HAP-1 (cell line): ENCODE measurements at regions not wholly inside any gene's neighbourhood (a gene's known extent, or its start where the extent isn't known, plus 50 kb on each side); places are given as distances from the start of the nearest gene placed in this dataset.

Experiments used
- DNase-seq, 2 experiments: peaks; one replicate each; pipeline ENCODE4 v3.0.0-alpha.2; 2016 to 2020; ENCODE audit warnings: low spot score in 2 of 2
- H3K27me3 ChIP-seq: fragments of 250-450 bp; sonication (Bioruptor Pico); 2 replicates; pipeline ENCODE4 v1.5.1; 2020; ENCODE audit warnings: low read depth, mild to moderate bottlenecking, moderate library complexity
- H3K36me3 ChIP-seq: fragments of 250-450 bp; sonication (Bioruptor Pico); replicated peaks from 2 replicates; pipeline ENCODE4 v1.5.1; 2020; ENCODE audit warnings: mild to moderate bottlenecking
- H3K4me1 ChIP-seq: fragments of 250-450 bp; sonication (Bioruptor Pico); 2 replicates; pipeline ENCODE4 v1.5.1; 2020; ENCODE audit warnings: mild to moderate bottlenecking
- H3K4me3 ChIP-seq: fragments of 250-450 bp; sonication (Bioruptor Pico); 2 replicates; pipeline ENCODE4 v1.5.1; 2020; ENCODE audit warnings: mild to moderate bottlenecking, moderate library complexity
- H3K9me3 ChIP-seq: fragments of 250-450 bp; sonication (Bioruptor Pico); 2 replicates; pipeline ENCODE4 v1.5.1; 2020; ENCODE audit warnings: mild to moderate bottlenecking, moderate library complexity
- in situ Hi-C: fragments of 300-500 bp; cut with MboI; formaldehyde crosslinking; loops from 3 replicates; pipeline ENCODE4 v1.14.3; 2020; ENCODE audit warnings: low sequenced_read_pairs, inconsistent platforms, mixed read lengths

DNA sequence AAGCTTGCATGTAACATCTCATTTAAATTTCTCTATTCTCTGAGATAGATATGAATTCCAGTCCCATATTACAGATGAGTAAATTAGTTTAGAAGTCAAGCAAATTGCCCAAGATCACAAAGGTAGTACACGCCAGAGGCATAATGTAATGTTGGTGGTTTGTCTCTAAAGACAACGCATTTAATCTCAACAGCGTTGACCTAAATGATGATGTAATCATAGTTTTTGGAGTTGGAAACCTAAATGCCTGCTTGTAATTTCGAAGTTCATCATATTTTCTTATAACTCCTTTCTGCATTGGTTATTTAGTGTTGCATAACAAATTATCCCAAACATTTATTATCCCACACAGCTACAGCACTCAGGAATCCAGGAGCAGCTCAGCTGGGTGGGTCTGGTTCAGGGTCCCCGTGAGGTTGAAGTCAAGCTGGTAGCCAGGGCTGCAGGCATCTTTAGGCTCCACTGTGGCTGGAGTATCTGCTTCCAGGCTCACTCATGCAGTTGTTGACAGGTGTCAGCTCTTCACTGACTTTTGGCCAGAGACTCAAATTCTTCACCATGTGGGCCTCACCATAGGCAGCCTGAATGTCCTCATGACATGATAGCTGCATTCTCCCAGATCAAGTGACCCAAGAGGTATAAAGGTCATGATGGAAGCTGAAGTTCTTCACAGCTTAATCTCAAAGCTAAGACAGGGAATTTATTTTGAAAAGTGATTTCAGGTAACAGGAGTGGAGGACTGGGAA lies 122.0 kb upstream of the SPTLC3 start:
- DNase-seq, result no peak
- in situ Hi-C loops, result no loop called here
- Histone ChIP-seq H3K27me3 (no peaks in the 10 kb centered on the region), H3K4me3 (no peak overlapping the region), H3K9me3 (no peaks in the 10 kb centered on the region), H3K36me3 (no peaks in the 10 kb centered on the region), H3K4me1 (0 out of 2 replicates have a peak, but pooled peaks cover 2% of the 10 kb centered on the region)

DNA sequence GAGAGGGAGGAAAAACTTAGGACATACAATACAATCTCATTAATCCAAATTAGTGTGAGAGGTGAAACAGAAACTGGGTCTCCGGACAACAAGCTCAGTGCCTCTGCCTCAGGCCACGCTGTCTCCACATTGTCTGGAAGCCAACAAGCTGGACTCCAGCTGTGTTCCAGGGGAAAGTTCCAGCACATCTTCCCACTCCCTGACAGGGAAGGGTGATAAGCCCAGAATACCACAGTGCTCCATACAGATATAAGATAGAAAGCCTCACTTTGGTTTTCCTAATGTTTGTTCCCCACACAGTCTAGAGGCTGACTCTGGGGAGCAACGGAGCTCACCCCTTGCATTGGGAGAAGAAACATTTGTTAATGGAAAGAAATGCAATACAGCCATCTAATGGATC lies 117.1 kb upstream of the SPTLC3 start:
- 0 out of 2 replicates have a peak, but pooled peaks cover under 1% of the 10 kb centered on the region for H3K4me1 ChIP-seq
- no peak for DNase-seq
- H3K4me3 ChIP-seq, result no peak overlapping the region
- H3K9me3 ChIP-seq, result no peaks in the 10 kb centered on the region
- no peaks in the 10 kb centered on the region for H3K27me3 ChIP-seq
- in situ Hi-C loops, result no loop called here
- no peaks in the 10 kb centered on the region for H3K36me3 ChIP-seq

DNA sequence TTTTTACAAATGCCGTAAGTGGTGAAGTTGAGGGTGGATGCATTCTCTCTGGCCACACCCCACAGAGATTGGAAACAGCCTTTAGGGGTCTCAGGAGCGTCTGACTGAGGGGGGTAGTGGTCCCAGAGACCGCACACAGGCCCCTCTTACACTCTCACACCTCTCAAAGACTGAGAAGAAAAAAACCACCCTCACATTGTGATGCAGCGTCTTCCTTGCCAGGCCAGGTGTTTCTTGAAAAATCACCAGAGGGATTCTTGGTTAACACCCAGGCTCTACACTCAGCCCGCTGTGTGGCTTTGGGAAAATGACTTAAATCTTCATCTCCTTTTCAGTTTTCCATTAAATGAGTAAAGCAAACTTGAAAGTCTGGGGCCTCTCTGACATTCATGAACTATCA lies 115.8 kb upstream of the SPTLC3 start:
- no peak for DNase-seq
- no peaks in the 10 kb centered on the region for H3K27me3 ChIP-seq
- in situ Hi-C loops, result no loop called here
- no peak overlapping the region for H3K4me3 ChIP-seq
- H3K4me1 ChIP-seq, result no peaks in the 10 kb centered on the region
- no peaks in the 10 kb centered on the region for H3K9me3 ChIP-seq
- no peaks in the 10 kb centered on the region for H3K36me3 ChIP-seq

DNA sequence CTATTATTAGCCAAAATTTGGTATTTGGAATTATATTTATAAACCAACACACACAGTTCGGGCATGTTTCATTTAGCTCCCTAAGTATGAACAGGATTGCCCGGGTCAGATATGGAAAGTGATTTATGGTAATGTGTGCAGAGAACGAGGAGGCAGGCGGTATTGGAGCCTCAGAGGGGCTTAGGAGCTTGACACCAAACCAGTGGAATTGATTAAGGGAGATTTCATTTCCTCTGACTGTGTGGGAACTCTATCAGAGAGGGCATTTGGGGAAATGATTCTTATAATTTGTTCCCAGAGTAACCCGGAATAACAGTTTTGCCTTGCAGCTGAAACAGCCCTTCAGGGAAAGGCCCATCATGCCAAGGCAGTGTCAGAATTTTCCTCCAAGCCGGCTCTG lies 115.1 kb upstream of the SPTLC3 start:
- no peak for DNase-seq
- no peaks in the 10 kb centered on the region for H3K4me1 ChIP-seq
- no peaks in the 10 kb centered on the region for H3K27me3 ChIP-seq
- H3K9me3 ChIP-seq, result no peaks in the 10 kb centered on the region
- H3K36me3 ChIP-seq, result no peaks in the 10 kb centered on the region
- in situ Hi-C loops, result no loop called here
- no peak overlapping the region for H3K4me3 ChIP-seq

DNA sequence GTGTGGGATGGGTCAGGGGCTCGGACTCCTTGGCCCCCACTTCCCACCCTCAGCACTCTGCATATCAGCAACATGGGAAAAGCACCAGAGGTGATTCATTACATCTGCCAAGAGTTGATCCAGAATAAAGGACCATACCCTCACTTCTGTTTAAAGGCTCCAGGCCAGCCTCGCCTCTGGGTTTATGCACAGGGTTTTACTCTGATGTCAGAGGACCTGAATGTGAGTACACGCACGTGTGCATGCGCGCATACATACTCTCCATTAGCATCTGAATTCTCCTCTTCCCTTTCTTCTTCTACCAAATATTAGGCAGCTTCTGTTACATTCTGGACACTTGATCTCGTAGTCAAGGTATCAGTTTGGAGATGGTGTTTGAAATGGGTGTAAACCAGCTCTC lies 114.7 kb upstream of the SPTLC3 start:
- Histone ChIP-seq H3K4me1 (no peaks in the 10 kb centered on the region), H3K9me3 (no peaks in the 10 kb centered on the region)
- in situ Hi-C loops, result no loop called here

DNA sequence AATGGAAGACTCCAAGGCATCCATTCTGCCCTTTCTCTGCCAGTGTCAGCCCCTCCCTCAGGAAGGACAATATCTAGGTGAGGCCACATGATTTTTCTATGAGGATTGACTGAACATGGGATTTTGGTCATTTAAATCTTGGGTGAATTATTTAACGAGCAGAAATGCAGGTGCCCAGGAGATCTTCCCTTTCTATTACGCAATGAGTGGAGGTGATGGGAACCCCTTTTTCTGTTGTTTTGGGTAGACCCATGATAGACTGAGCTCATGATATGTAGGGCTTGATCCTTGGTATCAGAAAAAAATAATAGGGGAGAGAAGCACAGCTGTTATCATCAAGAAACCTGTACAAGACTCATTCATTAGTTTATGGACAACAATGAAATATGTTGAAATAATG lies 112.6 kb upstream of the SPTLC3 start:
- H3K4me1 ChIP-seq, result no peaks in the 10 kb centered on the region
- H3K4me3 ChIP-seq, result no peak overlapping the region
- DNase-seq, result no peak
- no peaks in the 10 kb centered on the region for H3K36me3 ChIP-seq
- no peaks in the 10 kb centered on the region for H3K27me3 ChIP-seq
- no peaks in the 10 kb centered on the region for H3K9me3 ChIP-seq
- in situ Hi-C loops, result no loop called here

More for the DNA sequence above, 114.7 kb upstream of the SPTLC3 start:
- Histone ChIP-seq H3K4me3 (no peak overlapping the region), H3K36me3 (no peaks in the 10 kb centered on the region), H3K27me3 (no peaks in the 10 kb centered on the region)
- no peak for DNase-seq

DNA sequence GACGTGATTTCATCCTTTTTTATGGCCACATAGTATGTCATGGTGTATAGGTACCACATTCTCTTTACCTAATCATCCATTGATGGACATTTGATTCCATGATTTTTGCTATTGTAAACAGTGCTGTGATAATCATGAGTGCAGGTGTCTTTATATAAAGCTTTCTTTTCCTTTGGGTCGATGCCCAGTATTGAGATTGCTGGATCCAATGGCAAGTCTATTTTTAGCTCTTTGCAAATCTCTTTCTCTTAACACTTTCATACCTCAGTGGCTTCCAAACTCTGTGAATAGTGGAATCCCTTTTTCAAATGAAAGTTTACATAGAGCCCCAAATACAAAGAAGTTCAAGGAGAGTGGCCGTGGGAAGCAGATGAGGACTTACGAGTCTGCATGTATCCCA lies 105.8 kb upstream of the SPTLC3 start:
- H3K27me3 ChIP-seq, result no peaks in the 10 kb centered on the region
- in situ Hi-C loops, result no loop called here
- H3K9me3 ChIP-seq, result no peaks in the 10 kb centered on the region
- H3K36me3 ChIP-seq, result no peaks in the 10 kb centered on the region
- H3K4me1 ChIP-seq, result no peaks in the 10 kb centered on the region
- H3K4me3 ChIP-seq, result no peak overlapping the region
- DNase-seq, result no peak

DNA sequence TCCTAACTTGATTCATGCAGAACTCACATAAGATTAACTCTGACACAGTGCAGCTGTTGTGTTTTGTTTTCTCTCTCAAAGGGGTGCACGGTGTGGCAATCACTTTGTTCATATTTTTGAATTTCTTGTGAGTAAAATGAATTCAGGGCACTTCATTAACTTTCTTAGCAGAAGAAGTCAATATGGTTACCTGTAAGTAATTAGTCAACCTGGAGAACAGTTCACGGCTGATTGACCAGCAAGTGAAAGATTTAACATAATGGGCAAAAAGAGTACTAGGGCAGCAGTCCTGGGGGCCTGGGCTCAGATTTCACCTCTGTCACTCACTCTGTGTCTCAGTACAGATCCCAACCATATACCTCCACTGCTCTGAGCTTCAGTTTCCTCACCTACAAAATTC lies 102.4 kb upstream of the SPTLC3 start:
- H3K36me3 ChIP-seq, result no peaks in the 10 kb centered on the region
- in situ Hi-C loops, result no loop called here
- no peaks in the 10 kb centered on the region for H3K9me3 ChIP-seq
- no peak for DNase-seq
- H3K27me3 ChIP-seq, result no peaks in the 10 kb centered on the region
- no peak overlapping the region for H3K4me3 ChIP-seq
- peaks cover 9% of the 10 kb centered on the region for H3K4me1 ChIP-seq

DNA sequence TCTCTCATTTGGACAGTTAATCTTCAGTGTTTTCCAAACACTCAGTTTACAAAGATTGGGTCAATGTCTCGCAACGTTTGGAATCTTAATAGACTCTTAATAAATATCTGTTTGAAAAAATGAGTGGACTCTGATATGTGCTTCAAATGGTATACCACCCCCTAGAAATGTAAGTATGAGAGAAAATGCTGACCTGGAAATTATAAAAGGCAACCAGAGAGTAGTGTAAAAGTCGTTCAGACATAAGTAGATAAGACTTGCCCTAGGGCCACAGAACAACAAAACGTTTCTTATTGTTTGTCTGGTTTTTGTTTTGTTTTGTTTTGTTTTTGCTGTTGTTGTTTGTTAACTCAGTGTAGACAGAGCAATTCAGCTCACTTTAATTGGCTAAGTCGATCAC lies 97.4 kb upstream of the SPTLC3 start:
- no peaks in the 10 kb centered on the region for H3K27me3 ChIP-seq
- H3K36me3 ChIP-seq, result no peaks in the 10 kb centered on the region
- in situ Hi-C loops, result no loop called here
- no peaks in the 10 kb centered on the region for H3K9me3 ChIP-seq
- H3K4me1 ChIP-seq, result peaks cover 45% of the 10 kb centered on the region
- H3K4me3 ChIP-seq, result no peak overlapping the region
- DNase-seq, result no peak

DNA sequence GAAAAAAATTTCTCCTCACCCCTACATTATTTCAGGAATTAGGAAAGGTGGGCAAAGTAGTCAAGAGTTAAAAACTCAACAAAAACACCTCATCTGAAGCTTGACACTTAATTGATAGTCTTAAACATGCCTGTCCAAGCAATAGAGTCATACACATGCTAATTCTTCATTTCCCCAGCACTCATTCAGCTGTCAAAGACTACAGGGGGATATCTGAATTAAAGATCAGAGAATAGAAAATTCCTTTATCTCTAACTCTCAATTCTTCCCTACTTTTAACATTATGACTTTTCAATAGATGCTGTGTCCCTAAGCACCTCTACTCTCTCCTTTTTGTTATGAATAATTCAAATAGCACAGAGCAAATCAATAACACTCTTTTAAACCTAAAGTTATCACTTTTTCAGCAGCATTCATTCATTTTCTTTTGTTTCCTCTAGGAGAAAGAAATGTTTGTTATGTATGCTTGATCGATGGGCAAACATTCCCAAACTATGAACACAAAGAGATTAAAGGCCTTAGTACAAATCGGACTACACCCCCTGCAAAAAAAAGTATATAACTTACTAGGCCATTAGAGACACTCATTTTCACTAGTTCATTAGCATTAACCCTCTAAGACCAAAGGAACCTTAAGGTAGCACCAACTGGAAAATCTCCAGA lies 94.9 kb upstream of the SPTLC3 start:
- Histone ChIP-seq H3K4me1 (peaks cover 47% of the 10 kb centered on the region), H3K36me3 (no peaks in the 10 kb centered on the region), H3K4me3 (no peak overlapping the region), H3K27me3 (no peaks in the 10 kb centered on the region), H3K9me3 (no peaks in the 10 kb centered on the region)
- DNase-seq, result peak; percentile 34 to 98
- in situ Hi-C loops, result no loop called here

DNA sequence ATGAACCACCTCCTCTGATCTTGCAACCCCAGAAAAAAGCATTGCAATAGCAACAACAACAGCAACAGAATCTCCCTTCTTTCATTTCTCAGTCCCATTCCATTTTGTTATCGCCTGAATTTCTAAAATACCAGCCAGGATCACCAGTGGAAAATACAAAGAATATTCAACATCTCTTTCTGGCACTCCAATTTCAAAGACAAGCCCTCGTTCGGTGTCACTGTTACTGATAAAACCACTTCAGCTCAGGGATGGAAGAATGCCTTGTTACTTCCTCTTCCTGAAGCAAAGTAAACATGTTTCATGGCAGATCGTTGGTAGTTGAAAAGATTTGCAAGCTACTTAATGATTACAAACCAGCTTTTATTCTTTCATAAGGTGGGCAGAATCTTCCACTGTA lies 94.0 kb upstream of the SPTLC3 start:
- Histone ChIP-seq H3K9me3 (no peaks in the 10 kb centered on the region), H3K27me3 (no peaks in the 10 kb centered on the region), H3K4me3 (no peak overlapping the region), H3K4me1 (peaks cover 41% of the 10 kb centered on the region), H3K36me3 (no peaks in the 10 kb centered on the region)
- in situ Hi-C loops, result no loop called here
- no peak for DNase-seq

DNA sequence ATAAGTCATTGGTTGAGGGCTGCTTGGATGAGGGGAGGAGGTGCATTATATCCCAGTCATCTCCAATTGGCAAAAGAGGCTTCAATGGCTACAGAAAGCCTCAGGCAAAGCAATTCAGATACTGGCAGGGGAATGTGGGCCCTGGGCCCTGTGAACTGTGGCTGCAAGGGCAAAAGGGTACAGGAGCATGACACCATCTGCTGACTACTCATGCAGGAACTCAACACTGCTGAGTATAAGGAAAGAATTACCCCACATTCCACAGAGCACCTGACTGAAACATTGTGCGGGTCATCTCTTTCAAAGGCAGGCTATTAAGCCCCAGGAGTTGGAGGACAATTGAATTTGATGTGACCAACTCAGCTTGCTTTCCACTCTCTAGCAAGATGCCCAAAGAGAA lies 92.1 kb upstream of the SPTLC3 start:
- Histone ChIP-seq H3K4me3 (no peak overlapping the region), H3K27me3 (no peaks in the 10 kb centered on the region), H3K9me3 (peaks cover 2% of the 10 kb centered on the region; the same call in 1 of the 2 replicates), H3K36me3 (no peaks in the 10 kb centered on the region), H3K4me1 (peaks cover 41% of the 10 kb centered on the region)
- no peak for DNase-seq
- in situ Hi-C loops, result no loop called here

DNA sequence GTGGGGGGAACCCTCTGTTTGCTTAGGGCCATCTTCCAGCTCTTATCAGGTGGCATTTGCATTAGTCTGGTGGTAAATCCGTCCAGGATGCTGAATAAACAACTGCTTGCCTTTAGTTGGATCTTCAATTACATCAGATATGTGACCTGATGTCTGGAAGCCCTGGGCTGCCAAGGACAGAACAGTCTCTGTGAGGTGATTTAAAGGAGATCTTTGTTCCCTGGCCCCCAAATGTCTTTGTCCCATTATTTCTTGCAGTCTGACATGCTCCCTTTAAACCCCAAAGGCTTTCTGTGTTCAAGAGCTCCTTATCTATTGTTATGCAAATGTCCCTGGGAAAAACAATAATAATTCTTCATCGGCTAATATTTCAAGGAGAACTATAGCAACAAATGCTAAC lies 84.6 kb upstream of the SPTLC3 start:
- in situ Hi-C loops, result loop anchor here (10.0 kb wide), 1 partner anchor 181 kb away; no protein-coding TSS in a partner anchor
- no peak overlapping the region for H3K4me3 ChIP-seq
- H3K36me3 ChIP-seq, result no peaks in the 10 kb centered on the region
- no peaks in the 10 kb centered on the region for H3K27me3 ChIP-seq
- peaks cover 8% of the 10 kb centered on the region for H3K9me3 ChIP-seq
- peaks cover 22% of the 10 kb centered on the region for H3K4me1 ChIP-seq
- DNase-seq, result peak; percentile 35 to 67

DNA sequence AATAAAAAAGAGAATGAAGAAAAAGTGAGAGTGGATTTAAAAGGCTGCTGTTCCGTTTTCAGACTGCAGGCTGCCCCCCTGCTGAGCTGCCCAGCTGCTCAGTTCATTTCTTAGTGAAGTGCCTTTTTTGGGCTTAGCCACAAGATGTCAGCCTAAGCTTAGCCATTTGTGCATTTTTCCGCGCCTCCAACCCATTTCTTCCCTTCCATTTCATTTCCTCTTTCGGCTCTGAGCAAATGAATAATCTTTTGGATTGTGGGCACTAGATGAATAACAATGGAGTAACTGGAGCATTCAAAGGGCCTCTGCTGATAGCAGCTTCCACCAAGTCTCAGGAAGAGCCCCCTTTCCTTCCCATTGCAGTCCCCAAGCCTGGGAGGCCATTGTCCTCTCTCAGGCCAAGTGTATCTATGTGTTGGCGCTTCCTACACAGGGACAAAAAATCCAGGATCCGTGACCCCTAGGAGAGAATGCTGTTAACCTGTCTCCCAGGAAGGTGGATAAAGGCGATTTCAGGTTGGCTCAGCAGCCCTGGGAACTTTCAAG lies 83.5 kb upstream of the SPTLC3 start:
- in situ Hi-C loops, result loop anchor here (10.0 to 25.0 kb wide), 2 partner anchors 180 to 862 kb away; partner anchors contain the start of genes ESF1 and NDUFAF5
- no peak overlapping the region for H3K4me3 ChIP-seq
- no peaks in the 10 kb centered on the region for H3K27me3 ChIP-seq
- DNase-seq, result peak; percentile 85 to 90
- peaks cover 22% of the 10 kb centered on the region for H3K4me1 ChIP-seq
- no peaks in the 10 kb centered on the region for H3K36me3 ChIP-seq
- peaks cover 8% of the 10 kb centered on the region for H3K9me3 ChIP-seq
